HG03159 (cell line): ENCODE measurements at regions not wholly inside any gene's neighbourhood (a gene's known extent, or its start where the extent isn't known, plus 50 kb on each side); places are given as distances from the start of the nearest gene placed in this dataset.
"Not testable (repeated sequence)": the region's sequence is repeated elsewhere in the genome, so short reads cannot be mapped to it uniquely, and the experiment has no call there.

ENCODE experiments used
- ATAC-seq: cut with Tn5 transposase; IDR thresholded peaks from one replicate; pipeline ENCODE4 v1.9.1; 2021; ENCODE audit warnings: mild to moderate bottlenecking, moderate library complexity; ENCODE audit not compliant: unreplicated experiment

DNA sequence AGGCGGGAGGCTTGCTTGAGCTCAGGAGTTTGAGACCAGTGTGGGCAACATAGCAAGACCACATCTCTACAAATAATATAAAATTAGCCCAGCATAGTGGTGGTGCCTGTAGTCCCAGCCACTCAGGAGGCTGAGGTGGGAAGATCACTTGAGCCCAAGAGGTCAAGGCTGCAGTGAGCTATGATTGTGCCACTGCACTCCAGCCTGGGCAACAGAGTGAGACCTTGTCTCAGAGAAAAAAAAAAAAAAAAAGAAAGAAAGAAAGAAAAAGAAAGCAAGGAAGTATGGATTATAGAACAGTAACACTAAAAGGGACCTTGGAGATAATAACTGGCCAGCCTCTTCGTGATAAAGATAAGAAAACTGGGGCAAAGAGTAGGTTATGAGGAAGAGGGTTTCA is 130.4 kb downstream of the PLCE1 start:
- ATAC-seq, result not testable (repeated sequence)

DNA sequence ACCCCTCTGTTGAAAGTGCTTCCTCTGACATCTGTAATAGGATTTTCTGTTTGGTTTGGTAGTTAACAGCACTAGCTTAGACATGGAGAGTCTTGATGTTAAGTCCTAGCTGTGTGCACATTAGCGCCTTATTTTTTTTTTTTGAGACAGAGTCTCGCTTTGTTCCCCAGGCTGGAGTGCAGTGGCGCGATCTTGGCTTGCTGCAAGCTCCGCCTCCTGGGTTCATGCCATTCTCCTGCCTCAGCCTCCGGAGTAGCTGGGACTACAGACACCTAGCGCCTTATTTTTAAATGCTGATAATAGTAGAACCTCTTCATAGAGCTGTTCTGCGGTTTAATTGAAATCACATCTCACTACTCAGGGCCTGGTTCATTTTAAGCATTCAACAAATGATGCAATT is 131.5 kb downstream of the PLCE1 start:
- ATAC-seq, result not testable (repeated sequence)

DNA sequence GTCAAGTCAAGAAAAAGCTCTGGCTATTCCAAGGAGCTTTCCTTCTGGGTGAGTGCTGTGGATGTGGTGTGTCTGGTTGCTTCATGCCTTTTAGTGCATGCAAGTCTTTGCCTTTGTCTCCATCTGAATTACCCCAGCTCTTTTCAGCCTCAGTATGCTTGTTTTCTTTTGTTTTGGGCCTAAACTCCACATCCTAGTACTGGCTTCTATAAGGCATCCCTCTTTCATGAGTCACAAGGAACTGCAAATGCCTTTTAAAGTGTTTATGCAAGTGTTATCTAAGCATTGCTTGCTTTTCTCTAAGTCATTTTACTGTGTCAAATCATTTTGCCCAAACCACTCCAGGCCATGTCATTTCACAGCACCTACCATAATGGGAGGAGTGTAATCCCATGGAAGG is 132.1 kb downstream of the PLCE1 start:
- ATAC-seq, result no peak

DNA sequence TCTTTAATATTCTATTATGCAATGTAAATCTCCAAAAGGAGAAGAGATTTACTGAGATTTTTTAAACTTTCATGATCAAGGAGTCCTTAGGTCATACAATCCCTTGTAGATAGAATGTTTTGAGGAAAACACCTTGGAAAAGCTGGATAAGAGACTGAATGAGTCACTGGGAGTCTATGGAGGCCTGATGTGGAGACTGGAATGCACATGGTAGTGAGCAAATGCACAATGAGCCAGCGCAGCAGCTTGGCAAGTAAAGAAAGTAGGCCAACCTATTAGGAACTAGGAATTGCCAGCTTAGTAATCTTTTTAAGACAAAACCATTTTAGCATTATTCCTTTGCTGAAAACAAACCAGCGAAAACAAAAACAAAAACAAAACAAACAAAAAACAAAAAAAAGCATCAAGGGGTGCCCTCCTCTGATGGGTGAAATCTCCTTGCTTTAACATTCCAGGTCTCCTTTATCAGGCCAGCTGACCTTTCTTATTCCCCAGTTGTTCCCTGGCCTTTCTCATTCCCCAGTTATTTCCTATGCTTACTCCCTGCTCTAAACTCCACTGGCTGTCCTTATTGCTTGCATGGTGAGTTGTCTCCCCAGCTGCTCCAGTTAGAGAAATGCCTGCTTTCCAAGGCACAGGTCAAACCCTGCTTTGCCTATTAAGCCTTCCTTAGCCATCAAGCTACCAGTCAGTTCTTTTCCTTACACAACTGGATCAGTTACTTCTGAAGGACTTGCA is 135.8 kb downstream of the PLCE1 start:
- ATAC-seq, result no peak

DNA sequence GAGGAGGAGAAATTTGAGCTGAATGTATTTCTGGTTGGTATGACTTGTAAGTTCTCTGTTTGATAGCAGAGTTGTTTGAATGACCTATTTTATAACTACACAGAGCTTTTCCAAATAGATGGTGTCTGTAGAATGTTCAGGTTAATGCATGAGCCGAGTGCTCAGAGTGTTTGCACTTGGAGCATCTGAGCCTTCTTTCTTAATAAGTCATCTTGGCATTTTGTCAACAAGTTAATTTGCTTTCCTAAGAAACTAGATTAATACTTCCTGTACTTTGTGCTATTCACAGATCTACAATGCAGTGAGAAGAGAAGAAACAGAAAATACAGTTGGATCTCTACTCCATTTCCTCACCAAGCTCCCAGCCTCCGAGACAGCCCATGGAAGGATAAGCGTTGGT is 138.2 kb downstream of the PLCE1 start:
- no peak for ATAC-seq

DNA sequence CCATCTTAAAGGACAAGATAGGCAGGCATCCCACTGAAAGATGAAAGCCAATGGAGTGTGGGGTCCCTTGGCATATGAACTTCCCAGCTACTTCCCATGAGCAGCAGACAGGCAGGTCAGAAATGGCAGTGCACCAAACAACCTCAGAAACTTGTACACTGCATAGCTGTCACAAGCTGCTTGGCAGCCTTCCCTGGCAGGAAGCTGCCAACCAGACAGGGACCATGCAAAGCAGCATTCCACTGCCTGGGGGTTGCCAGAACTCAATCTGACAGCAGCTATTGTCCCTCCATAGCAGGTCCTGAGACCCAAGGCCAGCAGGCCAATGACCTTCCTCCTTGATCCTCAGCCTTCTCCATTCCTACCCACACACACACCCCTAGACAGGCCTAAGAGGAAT is 139.5 kb downstream of the PLCE1 start:
- no peak for ATAC-seq

DNA sequence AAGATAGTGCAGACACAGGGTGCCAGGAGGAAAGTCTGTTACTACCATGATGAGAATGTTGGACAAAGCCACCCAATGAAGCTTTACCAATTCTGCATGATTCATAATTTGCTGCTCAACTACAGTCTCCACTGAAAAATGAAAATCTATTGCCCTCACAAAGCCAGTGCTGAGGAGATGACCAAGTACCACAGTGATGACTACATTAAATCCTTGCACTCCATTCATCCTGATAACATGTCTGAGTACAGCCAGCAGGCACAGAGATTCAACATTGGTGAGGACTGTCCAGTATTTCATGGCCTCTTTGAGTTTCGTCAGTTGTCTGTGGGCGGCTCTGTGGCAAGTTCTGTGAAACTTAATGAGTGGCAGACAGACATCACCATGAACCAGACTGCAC is 144.0 kb downstream of the PLCE1 start:
- ATAC-seq, result no peak

DNA sequence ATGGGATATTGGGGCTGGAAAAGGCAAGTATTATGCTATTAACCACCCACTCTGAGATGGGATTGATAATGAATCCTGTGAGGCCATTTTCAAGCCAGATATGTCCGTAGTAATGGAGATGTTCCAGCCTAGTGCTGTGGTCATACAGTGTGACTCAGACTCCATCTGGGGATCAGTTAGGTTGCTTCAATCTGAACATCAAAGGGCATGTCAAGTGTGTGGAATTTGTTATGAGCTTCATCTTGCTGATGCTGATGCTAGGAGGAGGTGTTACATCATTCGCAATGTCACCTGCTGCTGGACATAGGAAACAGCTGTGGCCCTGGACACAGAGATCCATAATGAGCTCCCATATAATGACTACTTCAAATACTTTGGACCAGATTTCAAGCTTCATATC is 144.7 kb downstream of the PLCE1 start:
- no peak for ATAC-seq

DNA sequence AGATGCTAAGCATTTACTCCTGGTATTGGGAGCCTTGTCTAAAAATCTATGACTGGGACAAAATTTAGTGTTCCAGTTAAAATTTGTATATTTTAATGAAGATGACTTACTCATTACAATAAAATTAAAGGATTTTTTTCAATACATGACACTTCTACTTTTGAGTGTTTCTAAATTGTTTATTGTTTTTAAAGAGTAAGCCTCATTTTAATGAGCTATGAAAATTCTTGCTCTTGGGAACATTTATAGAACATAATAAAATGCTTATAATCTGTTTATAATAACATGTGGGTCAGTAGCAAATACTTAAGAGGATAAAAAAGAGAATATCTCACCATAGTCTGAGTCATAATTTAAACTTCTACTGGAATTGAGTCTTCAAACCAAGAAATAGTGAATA is 149.5 kb downstream of the PLCE1 start:
- ATAC-seq, result no peak

DNA sequence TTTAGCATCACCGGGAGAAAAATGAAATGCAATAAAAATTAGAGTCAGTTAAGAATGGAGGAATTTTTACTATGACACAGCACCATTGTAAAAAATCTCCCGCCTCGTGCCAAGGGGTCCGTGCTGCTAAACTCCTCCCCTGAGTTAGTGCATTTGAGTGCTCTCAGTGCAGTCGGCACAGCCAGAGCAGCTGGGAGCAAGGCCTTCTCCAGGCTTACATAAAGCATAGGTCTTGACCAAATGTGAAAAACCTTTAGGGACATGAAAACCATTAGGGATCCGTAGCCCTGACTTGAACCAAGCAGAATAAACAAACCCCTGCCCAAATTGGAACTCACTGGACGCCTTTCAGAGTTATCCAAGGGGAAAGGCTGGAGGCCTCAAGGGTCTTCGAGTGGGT is 152.6 kb downstream of the PLCE1 start:
- ATAC-seq, result no peak

DNA sequence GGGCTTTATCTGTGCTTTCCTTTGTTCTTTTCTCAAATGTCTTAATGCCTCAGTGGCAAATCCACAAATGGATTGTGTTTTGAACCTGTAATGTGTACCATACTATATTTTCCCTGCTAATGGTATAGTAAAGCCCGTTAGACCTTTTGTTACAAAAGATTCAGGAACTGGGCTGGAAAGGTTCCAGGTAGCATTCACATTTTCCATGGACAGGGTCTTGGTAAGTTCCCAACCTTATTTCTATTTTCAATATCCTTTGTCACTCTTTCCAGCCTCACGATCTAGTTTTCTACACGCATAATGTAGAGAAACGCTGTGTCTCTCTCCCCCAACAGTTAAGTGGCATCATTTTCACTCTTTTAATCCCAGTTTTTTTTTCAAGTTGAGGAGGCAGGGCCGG is 153.0 kb downstream of the PLCE1 start:
- no peak for ATAC-seq

DNA sequence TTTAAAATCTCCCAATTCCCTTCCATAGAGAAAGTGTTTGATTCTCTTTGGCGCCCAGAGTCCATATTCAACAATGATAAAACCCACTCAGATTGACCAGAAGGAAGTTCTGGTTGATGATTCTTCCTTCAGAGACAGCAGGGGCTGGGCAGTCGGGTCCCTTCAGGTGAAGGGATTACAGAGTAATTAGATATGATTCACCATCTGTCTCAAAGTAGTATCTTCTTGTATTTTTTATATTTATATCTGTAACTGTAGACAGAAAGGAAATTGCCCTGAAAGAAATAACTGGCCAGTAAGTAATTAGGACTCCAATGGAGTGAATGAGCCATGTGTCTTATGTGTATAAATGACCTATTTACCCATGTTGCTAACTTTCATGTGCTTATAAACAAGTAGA is 156.0 kb downstream of the PLCE1 start:
- no peak for ATAC-seq

DNA sequence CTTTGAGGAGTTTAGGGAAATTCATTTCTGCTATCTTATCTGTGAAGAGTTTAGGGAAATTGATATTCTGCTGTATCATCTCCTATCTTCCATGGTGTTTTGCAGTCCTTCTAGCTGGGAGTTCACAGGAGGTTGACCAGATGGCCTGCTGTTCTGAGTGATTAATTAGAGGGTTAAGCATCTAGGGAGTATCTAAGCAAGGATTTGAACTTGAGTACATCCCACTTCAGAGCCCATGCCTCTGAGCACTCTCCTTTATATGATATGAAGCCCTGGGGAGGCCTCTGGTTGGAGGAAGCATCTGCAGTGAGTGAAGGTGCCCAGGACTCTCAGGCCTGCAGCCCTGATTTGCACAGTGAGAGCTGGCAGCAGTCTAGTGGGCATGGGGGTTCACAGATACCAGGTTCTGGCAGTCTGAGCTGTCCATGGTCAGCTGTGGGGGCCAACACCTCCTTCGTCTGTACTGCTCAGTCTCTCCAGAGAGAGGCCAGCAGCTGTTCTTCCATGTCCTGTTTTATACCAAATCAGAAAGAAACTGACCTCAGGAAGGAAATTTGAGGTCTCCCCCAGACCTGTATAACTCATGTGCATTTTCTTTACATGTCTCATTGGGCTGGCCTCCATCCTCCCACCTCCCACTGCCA is 156.9 kb downstream of the PLCE1 start:
- ATAC-seq, result no peak

DNA sequence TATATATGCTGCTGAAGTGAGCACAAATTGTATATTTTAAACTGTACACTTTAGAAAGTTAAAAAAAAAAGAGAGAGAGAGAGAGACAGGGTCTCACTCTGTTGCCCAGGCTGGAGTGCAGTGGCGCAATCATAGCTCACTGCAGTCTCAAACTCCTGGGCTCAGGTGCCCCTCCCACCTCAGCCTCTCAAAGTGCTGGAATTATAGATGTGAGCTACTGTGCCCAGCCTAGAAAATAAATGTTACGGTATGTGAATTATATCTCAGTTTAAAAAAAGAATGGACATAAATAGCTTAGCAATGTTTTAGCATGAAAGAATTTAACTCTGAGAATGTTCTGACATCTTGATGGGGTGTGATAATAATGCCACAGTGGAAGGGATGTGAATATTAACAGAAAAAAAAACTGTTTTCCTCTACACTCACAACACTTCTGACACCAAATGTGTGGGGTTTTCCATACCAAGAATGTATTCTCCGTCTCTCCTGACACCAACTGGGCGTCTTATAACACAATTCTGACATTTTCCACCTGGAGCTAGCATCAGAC is 162.1 kb downstream of the PLCE1 start:
- no peak for ATAC-seq

DNA sequence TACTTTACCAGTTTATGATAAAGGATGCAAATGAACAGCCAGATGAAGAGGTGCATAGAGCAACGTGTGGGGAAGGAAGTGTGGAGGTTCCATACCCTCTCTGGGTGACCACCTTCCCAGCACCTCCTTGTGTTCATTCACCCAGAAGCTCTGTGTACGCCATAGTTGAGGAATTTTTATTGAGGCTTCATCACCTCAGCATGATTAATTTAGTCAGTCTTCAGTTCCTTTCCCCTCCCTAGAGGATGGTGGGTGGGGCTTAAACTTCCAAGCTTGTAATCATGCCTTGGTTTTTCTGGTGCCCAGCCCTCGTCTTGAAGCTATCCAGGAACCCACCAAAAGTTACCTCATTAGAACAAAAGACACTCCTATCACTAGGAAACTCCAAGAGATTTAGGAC is 162.7 kb downstream of the PLCE1 start:
- no peak for ATAC-seq

DNA sequence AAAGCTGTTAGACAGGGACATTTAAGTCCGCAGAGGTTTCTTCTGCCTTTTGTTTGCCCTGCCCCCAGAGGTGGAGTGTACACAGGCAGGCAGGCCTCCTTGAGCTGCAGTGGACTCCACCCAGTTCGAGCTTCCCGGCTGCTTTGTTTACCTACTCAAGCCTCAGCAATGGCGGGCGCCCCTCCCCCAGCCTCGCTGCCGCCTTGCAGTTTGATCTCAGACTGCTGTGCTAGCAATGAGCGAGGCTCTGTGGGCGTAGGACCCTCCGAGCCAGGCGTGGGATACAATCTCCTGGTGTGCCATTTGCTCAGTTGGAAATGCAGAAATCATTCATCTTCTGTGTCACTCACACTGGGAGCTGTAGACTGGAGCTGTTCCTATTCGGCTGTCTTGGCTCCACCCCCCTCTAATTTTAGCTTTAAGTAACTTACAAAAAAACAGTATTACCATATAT is 171.5 kb downstream of the PLCE1 start:
- not testable (repeated sequence) for ATAC-seq

DNA sequence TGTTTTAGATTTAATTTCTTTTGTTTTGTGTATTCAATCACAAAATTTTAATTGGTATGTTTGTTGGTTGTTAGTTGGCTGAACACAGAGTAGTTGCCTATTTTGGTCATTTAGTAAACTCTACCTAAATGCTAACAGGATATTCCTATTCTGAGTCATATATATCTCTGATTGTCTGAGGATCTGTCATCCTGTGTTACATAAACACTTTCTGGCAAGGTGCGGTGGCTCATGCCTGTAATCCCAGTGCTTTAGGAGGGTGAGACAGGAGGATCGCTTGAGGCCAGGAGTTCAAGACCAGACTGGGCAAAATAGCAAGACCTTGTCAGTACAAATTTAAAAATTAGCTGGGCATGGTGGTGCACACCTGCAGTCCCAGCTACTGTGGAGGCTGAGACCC is 178.6 kb downstream of the PLCE1 start:
- no peak for ATAC-seq

DNA sequence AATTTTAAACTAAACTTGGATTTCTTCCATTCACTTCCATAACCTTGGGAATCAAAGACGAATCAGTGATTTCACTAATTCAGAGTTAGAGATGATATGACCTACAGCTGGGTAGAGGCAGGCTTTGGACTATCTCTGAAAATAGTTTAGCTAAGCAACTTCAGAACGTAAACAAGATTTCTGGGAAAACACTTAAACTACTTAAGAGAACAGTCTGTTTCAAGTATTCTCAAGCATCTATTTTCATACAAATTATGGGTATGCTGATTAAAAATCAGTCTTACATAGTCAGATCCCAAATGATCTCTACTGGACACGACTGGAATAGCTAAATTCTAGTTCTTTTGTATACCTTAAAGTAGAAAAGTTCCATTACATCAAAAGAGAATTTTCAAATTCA is 179.9 kb downstream of the PLCE1 start:
- no peak for ATAC-seq

DNA sequence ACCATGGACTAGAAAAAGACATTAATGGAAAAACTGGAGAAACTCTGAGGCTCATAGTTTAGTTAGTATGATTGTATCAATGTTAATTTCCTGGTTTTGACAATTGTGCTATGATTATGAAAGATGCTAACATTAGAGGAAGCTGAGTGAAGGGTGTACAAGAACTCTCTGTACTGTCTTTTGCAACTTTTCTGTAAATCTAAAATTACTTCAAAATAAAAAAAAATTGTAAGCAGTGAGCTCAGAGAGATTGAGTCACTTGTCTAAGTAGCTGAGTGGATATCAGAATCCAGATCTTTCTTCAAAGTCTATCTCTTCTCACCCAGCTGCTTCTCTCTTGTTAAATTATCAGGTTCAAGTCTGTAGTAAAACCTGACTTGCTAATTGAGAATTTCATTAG is 181.1 kb downstream of the PLCE1 start:
- ATAC-seq, result no peak

DNA sequence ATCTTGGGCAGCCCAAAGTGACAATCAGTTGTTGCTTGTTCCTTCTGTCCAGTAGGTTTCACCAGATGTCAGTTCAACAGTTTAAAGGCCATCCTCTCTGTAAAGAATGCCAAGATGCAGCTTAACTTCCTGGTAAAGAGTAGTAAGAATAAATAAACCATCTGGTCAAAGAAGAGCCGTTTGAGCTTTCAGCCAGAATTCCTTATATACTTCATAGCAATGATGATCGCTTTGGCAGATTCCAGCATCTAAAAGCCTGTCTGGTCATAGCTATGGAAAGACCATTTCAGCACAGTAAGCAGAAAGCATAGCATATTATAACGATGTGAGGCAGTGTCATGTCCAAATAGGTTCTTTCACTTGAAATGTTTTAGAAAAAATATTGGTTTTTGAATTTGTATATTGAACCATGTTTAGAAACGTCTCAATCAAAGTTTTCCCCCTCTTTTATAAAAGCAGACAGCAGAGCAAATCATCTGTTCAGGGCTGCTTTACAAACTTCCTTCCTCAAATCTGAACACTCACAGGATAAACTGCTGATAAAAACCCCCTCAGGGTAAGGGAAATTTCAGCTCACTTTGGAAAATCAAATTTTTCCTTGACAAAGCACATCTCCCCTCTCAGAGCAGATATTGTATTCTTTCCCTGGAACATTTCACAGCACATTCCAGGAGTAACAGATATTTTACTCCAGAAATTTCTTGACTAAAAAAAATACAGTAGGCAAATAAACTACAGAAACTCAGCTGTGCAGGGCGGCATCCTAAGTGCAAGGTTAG is 184.1 kb downstream of the NOC3L start:
- no peak for ATAC-seq

DNA sequence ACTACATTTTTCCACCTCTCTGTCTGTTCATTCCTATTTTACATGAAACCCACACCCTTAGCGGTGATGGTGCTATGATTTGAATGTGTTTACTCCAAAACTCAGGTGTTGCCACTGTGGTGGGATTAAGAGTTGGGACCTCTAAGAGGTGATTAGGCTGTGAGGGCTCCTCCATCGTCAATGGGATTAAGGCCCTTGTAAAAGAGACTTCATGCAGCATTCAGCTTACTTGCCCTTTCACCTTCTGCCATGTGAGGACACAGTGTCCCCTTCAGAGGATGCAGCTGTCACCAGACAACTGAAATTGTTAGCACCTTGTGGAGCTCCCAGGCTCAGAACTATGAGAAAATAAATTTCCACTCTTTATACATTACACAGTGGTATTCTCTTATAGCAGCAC is 182.2 kb downstream of the NOC3L start:
- ATAC-seq, result no peak
